GM19240 (cell line): ENCODE measurements at regions not wholly inside any gene's neighbourhood (a gene's known extent, or its start where the extent isn't known, plus 50 kb on each side); places are given as distances from the start of the nearest gene placed in this dataset.
"Not testable (repeated sequence)": the region's sequence is repeated elsewhere in the genome, so short reads cannot be mapped to it uniquely, and the experiment has no call there.

Experiments used
- DNase-seq: peaks from one replicate; pipeline ENCODE4 v3.0.0; 2011; ENCODE audit warnings: low spot score; ENCODE audit not compliant: insufficient read length

GRCh38 chr10:114730291-114730690, 72.2 kb upstream of the ABLIM1 start:
- no peak for DNase-seq

DNA sequence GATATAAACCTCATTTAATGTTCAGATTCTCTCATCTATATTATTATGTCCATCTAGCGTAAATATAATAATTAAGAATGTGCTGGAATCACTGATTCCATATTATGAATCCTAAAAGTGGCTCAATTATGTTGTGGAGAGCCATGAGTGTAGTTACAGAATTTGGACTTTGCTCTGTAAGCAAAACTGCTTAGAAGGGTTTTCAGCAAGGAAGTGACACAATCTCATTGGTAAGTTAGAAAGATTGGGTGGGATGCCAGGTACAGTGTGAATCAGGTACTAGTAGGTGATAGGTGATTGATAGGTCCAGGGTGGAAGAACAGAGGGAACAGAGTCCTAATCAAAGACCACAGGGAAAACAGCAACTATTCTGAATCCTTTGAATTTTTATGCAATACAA, 74.9 kb upstream of the ABLIM1 start:
- DNase-seq = no peak

DNA sequence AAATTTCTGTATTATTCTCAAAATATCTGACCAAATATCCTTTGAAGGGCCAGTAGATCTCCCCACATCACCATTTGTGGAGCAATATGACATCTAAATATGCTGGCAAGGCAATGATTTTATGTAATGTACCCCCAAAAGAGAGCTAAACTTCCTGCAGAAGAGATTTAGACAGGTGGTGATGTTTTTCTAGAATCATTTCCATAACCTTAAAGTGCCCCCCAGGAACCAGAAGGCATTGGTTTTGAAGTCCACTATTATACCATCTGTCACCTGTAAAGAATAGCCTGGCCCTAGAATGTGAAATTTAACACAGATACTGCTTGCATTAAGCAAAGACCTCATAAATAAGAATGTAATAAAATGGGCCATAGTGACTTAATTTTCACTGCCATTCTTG, 77.9 kb upstream of the ABLIM1 start:
- no peak for DNase-seq

DNA sequence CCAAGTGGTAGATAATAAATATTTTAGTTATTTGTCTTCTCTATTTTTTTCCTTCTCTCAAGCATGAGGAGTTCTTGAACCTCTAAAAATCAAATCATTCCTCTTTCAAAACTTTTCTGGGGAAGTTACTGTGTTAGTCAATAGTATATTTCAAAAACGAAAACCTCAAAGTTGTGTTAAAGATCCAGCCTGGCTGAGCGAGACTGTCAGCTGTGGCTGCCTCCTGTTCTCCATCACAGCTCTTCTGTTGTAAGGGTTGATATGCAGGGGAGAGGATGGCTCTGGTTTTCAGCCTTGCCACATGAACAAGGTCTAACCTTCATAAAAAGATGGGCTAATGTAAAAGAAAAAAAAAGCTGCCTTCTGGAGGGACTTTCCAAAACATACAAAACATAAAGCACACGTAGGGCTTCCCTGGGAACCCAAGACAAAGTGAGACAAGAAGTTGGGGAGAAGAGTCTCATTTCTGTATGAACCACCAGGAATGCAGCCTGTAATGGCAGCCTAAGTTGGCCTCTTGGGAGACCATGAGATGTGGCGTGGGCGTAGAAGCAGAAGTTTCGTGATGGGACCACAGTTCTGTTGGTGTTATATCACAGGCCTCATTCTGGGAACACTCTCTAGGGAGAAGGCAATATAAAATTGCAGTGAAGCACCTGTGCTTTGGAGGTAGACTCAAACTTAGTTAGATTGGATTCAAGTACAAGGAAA, 77.9 kb upstream of the FHIP2A start:
- no peak for DNase-seq

- DNase-seq = no peak
These were observed 75.0 kb upstream of the FHIP2A start for GRCh38 chr10:114746531-114746930.

DNA sequence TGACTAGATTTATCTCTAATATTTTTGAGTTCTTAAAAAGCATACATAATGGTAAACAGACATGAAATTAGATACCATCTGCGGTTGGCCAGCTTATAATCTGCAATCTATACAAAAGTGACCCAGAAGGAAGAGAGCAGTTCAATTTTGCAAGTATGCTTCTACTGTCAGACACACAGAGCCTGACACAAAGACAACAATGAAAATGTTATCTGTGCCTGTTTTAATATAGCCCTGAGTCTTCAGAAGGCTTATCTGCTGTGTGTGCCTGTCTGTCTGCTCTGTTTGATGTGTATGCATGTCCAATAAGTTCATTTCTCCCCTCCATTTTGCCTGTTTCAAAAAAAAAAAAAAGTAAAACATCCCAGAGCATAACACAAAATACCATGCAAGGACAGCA, 73.3 kb upstream of the FHIP2A start:
- no peak for DNase-seq

DNA sequence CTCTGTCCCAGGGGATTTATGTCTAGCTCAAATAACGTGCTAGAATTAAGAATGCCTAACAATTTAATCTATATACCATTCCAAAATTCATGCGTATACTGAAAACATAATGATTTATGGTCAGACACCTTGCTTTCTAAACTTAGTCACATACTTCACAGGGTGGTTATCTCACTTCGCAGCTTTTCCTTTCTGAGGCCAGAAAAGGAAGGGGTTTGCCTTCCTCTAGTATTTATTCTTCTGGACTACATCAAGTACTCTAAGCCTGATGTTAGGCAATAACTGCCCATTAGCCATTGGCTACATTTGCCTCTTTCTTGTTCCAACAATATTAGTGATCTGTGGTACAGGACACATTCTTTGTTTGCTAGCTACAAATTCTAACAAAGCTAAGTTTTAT, 72.6 kb upstream of the FHIP2A start:
- no peak for DNase-seq

GRCh38 chr10:114749510-114749909, 72.1 kb upstream of the FHIP2A start:
- no peak for DNase-seq

- no peak for DNase-seq
These were observed 69.7 kb upstream of the FHIP2A start for GRCh38 chr10:114751856-114752255.

GRCh38 chr10:114752570-114752969, 69.0 kb upstream of the FHIP2A start:
- DNase-seq = not testable (repeated sequence)

- DNase-seq = no peak
These were observed 68.5 kb upstream of the FHIP2A start for GRCh38 chr10:114753126-114753525.

DNA sequence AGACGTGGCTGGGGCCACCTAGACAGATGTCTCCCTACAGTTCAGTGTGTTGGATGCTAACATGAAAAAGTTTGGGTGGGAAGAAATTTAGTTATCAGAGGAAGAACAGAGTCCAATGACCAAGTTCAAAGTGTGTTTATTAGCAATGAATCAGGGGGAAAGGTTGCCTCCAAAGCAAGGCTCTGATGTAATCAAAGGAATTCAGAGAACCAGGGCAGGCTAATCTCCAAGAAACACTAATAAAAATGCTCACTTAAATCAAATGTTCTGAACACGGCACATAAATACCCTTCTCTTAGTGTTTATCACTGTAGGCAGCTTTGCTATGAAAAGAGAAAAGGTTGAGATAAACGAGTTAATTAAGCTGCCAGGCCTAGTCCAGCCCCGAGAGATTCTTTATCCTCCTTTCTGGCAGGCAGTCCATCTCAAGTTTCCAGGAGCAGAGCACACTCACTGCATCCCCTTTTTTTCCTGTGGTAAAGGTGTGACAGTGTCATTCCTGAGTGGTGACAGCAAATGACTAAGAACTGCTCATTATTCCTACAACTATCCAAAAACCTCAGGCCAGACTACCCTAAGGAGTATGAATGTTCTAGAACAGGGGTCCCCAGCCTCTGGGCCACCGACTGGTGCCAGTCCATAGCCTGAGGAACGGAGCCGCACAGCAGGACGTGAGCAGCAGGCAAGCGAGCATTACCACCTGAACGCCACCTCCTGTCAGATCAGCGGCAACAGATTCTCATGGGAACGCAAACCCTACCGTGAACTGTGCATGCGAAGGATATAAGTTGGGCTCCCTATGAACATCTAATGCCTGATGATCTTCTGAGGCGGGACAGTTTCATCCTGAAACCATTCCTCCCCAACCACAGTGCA, 66.9 kb upstream of the FHIP2A start:
- DNase-seq = no peak

- no peak for DNase-seq
These were observed 66.0 kb upstream of the FHIP2A start for GRCh38 chr10:114755537-114755936.

GRCh38 chr10:114758331-114758730, 63.2 kb upstream of the FHIP2A start:
- DNase-seq = no peak

GRCh38 chr10:114761205-114762193, 60.1 kb upstream of the FHIP2A start:
- no peak for DNase-seq

DNA sequence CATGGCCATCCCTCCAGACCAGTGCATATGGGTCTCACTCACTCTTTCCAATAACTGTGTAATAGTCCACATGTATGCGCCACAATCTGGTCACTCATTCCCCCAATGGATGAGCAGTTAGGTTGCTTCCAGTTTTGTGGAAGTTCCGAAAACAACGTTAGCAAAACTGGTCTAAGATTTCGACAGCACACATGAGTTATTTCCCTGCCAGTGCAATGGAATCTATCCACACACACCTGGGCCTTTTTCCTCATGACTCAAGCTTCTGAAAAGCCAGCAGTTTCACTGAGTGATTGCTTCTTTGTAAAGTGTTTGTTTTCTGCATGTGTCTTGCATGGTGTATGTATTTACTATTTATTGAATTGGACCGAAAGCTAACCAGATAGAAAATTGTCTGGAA, 58.8 kb upstream of the FHIP2A start:
- DNase-seq = no peak

GRCh38 chr10:114764656-114765055, 56.9 kb upstream of the FHIP2A start:
- no peak for DNase-seq

GRCh38 chr10:114766470-114766869, 55.1 kb upstream of the FHIP2A start:
- no peak for DNase-seq

DNA sequence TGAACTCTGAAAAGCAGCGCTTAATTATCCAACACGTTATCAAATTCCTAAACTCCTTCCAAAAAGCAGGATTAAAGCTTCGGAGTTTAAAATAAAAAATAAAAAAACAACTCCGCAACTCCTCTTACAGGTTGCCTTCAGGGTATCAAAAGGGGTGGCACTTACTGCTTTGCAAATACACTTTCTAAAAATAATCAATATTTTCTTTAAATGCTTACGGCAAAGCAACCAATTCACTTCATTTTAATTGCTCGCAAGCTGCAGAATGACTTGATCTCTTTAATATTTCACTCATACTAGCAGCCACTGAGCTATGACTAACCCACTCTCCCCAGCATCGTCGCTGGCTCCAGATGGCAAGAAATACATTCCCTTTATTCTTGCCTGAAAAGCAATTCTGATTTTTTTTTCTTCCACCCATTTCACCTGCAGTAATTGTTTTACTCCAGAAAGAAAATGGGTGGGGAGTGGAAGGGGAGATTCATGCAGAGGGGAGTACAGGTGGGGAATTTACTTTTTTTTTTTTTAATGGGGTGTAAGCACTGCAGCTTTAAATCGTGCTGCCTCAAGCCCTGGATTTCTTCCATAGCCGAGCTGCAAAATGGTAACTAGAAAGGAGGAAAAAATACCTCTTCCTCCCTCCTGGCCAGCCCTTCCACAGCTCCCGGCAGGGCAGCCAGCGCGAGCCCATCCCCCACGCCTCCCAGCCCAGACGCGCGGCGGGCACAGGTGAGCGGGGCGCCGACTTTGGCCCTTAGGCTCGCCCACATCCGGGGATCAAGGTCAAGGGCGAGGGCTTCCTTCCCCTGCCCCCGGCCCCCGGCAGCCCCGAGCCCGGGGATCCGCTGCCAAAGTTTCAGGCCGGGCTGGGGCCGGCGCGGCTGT, 54.2 kb upstream of the FHIP2A start:
- DNase-seq = peak; percentile 6

GRCh38 chr10:114767986-114768821, 53.4 kb upstream of the FHIP2A start:
- no peak for DNase-seq
